Left renal pelvis (tissue), 4 donors: ENCODE measurements at regions not wholly inside any gene's neighbourhood (a gene's known extent, or its start where the extent isn't known, plus 50 kb on each side); places are given as distances from the start of the nearest gene placed in this dataset.
"Not testable (repeated sequence)": the region's sequence is repeated elsewhere in the genome, so short reads cannot be mapped to it uniquely, and the experiment has no call there.

ENCODE experiments used
- DNase-seq, 4 donors: peaks; one replicate each; pipeline ENCODE4 v3.0.0-alpha.2; 2013; ENCODE audit warnings: low read depth in 4 of 4, low spot score in 3 of 4

- no peak for DNase-seq
Observed at GRCh38 chr10:28188526-28188925, 114.3 kb downstream of the MPP7 start.

- no peak for DNase-seq
Observed at GRCh38 chr10:28186887-28187578, 115.8 kb downstream of the MPP7 start.

DNA sequence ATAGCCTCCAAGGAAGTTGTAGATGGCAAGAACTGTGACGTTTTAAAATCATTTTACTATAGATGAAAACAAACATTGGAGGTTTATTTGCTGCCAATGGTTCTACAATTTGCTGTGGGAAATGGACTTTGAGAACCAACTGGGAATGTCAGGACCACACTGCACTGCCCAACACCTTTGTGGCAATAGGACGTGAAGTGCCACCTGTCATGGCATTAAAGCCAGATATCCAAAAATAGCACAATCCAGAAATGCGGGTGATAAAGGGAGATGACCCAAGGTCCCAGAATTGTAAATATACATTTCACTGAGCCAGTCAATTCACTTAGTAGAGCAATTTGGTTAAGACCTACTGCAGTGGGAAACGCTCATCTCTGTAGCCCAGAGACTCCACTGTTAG, 116.4 kb downstream of the MPP7 start:
- DNase-seq, result no peak

- DNase-seq, result no peak
Observed at GRCh38 chr10:28184810-28185209, 118.1 kb downstream of the MPP7 start.

DNA sequence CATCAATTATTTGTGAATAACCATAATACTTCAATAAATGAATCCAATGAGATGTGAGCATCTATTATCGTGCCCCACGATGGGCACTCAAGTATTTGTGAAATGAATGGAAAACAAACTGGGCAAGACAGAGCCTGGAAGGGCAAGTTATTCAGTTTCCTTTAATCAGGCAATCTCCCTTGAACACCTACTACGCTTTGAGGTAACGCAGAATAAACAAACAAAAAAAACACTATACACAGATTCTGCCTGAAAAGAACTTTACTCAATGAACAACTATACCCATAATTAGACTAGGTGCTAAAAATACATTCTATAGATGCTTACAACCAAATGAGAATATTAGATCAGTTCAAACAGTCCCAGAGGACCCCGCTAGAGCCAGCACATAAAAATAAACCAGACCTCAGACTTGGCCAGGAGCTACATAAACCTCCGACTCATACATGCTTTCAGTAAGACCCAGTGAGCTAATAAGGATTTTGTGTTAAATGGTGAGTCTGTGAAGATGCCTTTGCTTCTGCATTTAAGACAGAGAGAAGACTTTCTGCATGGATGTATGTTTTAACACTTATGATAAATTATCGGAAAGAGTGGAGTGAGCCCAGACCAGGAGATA, 121.3 kb downstream of the MPP7 start:
- no peak for DNase-seq

DNA sequence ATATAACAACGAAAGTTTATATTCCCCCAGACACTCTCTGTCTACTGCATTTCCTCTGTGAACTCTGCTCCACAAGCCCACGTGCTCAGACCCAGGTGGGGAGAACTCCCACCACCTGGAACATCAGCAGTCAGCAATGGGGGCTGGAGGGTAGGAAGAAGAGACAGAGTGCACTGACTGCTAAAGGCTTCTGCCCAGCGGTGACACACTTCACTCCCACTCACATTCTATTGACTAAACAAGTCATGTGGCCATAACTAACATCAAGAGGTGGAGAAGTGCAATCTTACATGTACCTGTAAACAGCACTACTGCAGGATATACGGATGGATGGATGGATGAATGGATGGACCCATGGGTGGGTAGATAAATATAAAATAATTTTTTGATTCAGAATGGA, 122.2 kb downstream of the MPP7 start:
- DNase-seq, result no peak

DNA sequence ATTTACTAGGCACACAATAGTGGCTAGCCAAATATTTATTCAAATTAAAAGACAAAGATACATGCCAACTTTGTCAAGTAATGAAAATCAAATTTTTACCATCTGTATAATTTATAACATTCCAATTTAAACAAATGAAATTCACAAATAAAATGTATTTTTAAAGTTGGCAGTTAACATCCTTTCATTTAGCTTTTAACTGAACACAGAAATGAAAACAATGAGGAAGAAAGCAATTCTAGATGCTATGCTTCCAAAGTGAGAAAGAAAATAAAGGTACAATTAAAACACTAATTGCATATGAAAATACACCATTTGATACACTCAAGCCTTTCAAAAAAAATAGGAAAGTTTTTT, 123.1 kb downstream of the MPP7 start:
- DNase-seq, result no peak

- peak in 1 of 4 donors; percentile 24 for DNase-seq
Observed at GRCh38 chr10:28179006-28179742, 123.7 kb downstream of the MPP7 start.

DNA sequence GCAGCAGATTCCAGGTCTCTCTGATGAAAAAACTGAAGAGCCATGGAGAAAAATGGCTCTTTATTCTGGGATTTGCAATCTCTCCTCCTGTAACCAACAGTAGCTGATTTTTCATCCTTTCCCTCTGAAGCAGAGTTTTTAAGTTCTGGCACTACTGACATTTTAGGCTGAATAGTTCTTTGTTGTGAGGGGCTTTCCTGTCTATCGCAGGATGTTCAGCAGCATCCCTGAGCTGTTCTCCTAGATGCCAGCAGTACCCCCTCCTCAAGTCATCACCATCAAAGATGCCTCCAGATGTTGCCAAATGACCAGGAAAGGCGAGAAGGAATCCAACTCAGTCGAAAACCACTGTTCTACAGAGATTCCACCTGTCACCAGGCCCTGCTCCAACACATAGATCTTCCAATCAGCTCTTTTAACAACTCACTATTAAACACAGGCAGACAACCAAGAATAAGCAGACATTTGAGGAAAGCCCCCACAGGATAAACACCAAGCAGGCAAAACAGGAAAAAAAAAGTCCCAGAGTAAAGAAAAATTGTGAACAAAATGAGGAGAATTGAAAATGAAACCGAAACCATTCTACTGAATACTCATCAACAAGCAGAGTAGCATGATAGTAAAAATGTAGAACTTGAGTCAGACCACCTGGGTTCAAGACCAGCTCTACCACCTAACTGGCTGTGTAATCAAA, 124.8 kb downstream of the MPP7 start:
- DNase-seq, result no peak

DNA sequence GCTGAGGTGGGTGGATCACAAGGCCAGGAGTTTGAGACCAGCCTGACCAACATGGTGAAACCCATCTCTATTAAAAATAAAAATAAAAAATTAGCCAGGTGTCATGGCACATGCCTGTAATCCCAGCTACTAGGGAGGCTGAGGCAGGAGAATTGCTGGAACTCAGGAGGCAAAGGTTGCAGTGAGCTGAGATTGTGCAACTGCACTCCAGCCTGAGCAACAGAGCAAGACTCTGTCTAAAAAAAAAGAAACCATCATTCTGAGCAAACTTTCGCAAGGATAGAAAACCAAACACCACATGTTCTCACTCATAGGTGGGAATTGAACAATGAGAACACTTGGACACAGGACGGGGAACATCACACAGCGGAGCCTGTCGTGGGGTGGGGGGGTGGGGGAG, 126.4 kb downstream of the MPP7 start:
- DNase-seq, result not testable (repeated sequence)

GRCh38 chr10:28172223-28172610, 130.6 kb downstream of the MPP7 start:
- no peak for DNase-seq

DNA sequence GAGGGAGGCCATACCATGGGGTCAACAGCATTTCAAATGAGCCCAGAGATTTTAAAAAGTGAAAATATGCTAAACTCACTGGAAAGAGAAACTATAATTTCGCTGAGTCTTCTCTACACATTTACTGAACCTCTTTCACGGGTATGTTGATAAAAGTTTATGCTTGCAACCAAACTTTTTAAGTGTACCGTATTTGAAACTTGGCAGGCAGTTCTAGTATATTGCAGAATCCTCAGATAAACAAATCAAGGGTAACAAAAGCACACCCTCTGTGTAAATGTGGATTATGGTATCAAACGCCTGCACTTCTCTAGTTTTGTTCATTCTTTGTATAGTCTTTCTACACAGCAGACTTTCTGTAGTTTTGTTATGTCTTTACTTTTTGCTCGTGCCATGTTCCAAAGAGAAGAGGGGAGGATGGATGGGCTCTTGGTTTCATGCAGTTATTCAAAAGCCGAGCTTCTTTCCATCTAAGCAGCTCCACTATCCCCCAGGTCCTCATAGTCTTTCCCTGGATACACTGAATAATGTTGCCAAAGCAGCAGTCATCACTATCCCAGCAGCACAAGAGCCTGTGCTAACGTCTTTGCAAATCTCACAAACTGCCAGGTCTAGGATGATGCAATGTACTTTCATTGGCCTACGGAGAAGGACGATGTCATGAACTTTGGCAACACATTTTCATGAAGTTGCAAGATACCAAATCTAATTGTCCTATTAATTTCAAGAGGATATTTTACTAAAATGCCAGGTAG, 131.2 kb downstream of the MPP7 start:
- DNase-seq, result no peak

DNA sequence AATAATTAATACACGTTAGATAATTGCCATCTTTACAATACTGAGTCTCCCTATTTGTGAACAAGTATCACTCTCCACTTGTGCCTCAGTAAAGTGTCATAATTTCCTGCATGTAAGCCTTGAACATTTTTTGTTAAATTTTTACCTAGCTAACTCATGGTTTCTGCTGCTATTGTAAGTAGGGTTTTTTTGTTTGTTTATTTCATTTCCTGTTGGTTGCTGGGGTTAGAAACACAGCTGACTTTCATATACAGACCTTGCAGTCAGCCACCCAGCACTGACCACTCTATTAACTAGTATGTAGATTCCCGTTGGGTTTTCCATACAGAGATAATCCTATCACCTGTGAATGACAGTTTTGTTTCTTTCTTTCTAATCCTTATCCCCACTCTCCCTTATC, 133.3 kb downstream of the MPP7 start:
- no peak for DNase-seq

- no peak for DNase-seq
Observed at GRCh38 chr10:28160866-28161405, 141.9 kb downstream of the MPP7 start.

- DNase-seq, result no peak
Observed at GRCh38 chr10:28157379-28157778, 145.5 kb downstream of the MPP7 start.

DNA sequence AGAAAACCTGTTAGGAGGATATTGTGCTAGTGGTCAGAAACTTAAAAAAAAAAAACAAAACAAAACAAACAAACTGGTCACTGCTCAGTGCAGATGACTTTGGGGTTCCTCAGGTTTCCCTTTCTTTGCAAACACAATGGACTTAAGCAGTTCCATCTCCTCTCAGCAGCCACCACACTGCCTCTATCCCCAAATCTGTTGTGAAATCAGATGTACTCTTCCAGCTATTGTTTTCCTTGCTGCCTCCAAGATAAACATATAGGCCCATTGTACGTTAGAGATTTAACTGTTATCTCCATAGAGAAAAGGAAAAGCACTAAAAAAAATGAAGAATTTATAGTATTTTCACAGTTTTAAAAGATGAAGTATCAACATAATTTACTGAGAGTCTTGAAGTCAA, 147.1 kb downstream of the MPP7 start:
- no peak for DNase-seq

GRCh38 chr10:28151636-28152035, 151.2 kb downstream of the MPP7 start:
- no peak for DNase-seq

- no peak for DNase-seq
Observed at GRCh38 chr10:28149746-28150145, 150.9 kb upstream of the ODAD2 start.

- DNase-seq, result no peak
Observed at GRCh38 chr10:28147706-28148105, 148.8 kb upstream of the ODAD2 start.

DNA sequence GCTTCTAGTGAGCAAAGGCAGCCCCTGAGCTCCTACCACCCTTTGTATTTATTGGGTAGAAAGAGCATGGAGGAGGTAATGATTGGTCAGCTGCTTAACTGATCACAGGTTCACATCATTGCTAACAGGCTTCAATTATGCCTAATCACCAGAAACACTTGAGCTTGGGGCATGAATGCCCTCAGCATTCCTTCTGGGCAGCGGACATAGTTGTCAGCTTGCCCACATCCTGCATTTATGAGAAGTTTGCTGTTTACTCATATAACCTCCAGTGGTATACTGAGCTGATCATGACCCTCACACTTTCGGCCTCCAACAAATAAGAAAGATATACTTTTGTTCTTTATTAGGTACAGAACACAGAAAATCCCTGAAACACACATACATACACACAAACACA, 140.3 kb upstream of the ODAD2 start:
- DNase-seq, result no peak
